Endodermal cell (in vitro differentiated cells): ENCODE measurements at regions not wholly inside any gene's neighbourhood (a gene's known extent, or its start where the extent isn't known, plus 50 kb on each side); places are given as distances from the start of the nearest gene placed in this dataset.

ENCODE experiments used
- DNase-seq: peaks from one replicate; pipeline ENCODE4 v3.0.0-alpha.2; 2017
- H3K27ac ChIP-seq: 2 replicates; pipeline ENCODE4 v1.5.1; 2013; ENCODE audit warnings: mild to moderate bottlenecking, low read depth, low read length, moderate library complexity
- H3K27me3 ChIP-seq: 2 replicates; pipeline ENCODE4 v1.6.1; 2013; ENCODE audit warnings: mild to moderate bottlenecking, low read length, moderate library complexity; ENCODE audit not compliant: insufficient read depth, control insufficient read depth, poor library complexity, severe bottlenecking
- H3K36me3 ChIP-seq: 2 replicates; pipeline ENCODE4 v1.7.0; 2013; ENCODE audit warnings: mild to moderate bottlenecking, low read length, moderate library complexity; ENCODE audit not compliant: control insufficient read depth, insufficient read depth
- H3K4me1 ChIP-seq: one replicate; pipeline ENCODE4 v1.7.0; 2013; ENCODE audit warnings: low read length; ENCODE audit not compliant: control insufficient read depth, insufficient read depth
- H3K4me3 ChIP-seq: 2 replicates; pipeline ENCODE4 v1.5.1; 2013; ENCODE audit warnings: mild to moderate bottlenecking, low read length, moderate library complexity
- H3K9ac ChIP-seq: 2 replicates; pipeline ENCODE4 v1.6.1; 2013; ENCODE audit warnings: mild to moderate bottlenecking, low read length, moderate library complexity; ENCODE audit not compliant: poor library complexity, severe bottlenecking; ENCODE audit errors: extremely low read depth
- H3K9me3 ChIP-seq: 2 replicates; pipeline ENCODE4 v1.6.1; 2013; ENCODE audit warnings: mild to moderate bottlenecking, low read length, moderate library complexity; ENCODE audit not compliant: control insufficient read depth
- H3K27ac Mint-ChIP-seq: 2 replicates; pipeline ENCODE4 v1.8.0; 2020; ENCODE audit warnings: mixed read lengths
- H3K27me3 Mint-ChIP-seq: 2 replicates; pipeline ENCODE4 v1.8.0; 2021; ENCODE audit warnings: mild to moderate bottlenecking, mixed read lengths; ENCODE audit not compliant: insufficient read depth
- H3K36me3 Mint-ChIP-seq: 2 replicates; pipeline ENCODE4 v1.8.0; 2020; ENCODE audit warnings: low read depth, mixed read lengths
- H3K4me1 Mint-ChIP-seq: 2 replicates; pipeline ENCODE4 v1.8.0; 2020; ENCODE audit warnings: mixed read lengths
- H3K4me3 Mint-ChIP-seq: 2 replicates; pipeline ENCODE4 v1.8.0; 2020; ENCODE audit warnings: mild to moderate bottlenecking, moderate library complexity, mixed read lengths
- H3K9me3 Mint-ChIP-seq: 2 replicates; pipeline ENCODE4 v1.8.0; 2020; ENCODE audit warnings: mild to moderate bottlenecking, mixed read lengths
- CTCF ChIP-seq: fragments of 200-600 bp; sonication (generic); conservative IDR thresholded peaks from 2 replicates; pipeline ENCODE4 v1.5.0; 2021; ENCODE audit warnings: antibody characterized with exemption, mild to moderate bottlenecking
- WGBS, 2 experiments: methylation state at CpG; one replicate each; pipeline versions ENCODE4 v1.1.5 to v1.1.7; 2013; ENCODE audit warnings: missing lambda C conversion rate in 2 of 2, mixed read lengths in 1 of 2; ENCODE audit not compliant: insufficient coverage in 1 of 2, insufficient read length in 1 of 2; 5-methylcytosine and 5-hydroxymethylcytosine counted together

DNA sequence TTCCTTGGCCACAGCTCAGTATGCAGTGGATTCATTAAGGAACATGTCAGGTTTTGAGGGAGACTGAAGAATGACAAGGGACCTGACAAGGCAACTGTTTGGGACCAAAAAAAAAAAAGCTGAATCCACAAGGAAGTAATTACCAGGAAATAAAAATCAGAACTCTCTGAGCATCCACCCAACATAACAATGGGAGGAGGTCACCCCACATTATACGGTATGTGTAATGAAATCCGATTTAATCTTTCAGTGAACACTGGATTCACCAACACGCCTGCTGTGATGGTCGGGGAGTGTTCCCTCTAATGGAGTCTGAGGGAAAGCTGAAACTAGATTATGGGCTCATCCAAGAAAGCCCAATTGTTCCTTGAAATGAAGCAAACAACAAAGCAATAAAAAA, 329.3 kb downstream of the ETAA1 start:
- Histone ChIP-seq H3K9me3 (peaks cover 8% of the 10 kb centered on the region), H3K4me3 (no peak overlapping the region), H3K27ac (no peak overlapping the region), H3K27me3 (peaks cover 5% of the 10 kb centered on the region), H3K4me1 (peaks cover 18% of the 10 kb centered on the region), H3K9ac (no peak overlapping the region), H3K36me3 (no peaks in the 10 kb centered on the region)
- no peak for TF ChIP-seq CTCF
- Mint-ChIP-seq H3K36me3 (no peaks in the 10 kb centered on the region), H3K4me1 (peaks cover 12% of the 10 kb centered on the region), H3K27me3 (peaks cover 62% of the 10 kb centered on the region), H3K4me3 (no peak overlapping the region), H3K9me3 (peaks cover 10% of the 10 kb centered on the region), H3K27ac (no peak overlapping the region)
- DNase-seq, result no peak
- 86 to 89% methylated on average over 3 to 4 of the region's 4 CpGs for WGBS, 2 experiments

DNA sequence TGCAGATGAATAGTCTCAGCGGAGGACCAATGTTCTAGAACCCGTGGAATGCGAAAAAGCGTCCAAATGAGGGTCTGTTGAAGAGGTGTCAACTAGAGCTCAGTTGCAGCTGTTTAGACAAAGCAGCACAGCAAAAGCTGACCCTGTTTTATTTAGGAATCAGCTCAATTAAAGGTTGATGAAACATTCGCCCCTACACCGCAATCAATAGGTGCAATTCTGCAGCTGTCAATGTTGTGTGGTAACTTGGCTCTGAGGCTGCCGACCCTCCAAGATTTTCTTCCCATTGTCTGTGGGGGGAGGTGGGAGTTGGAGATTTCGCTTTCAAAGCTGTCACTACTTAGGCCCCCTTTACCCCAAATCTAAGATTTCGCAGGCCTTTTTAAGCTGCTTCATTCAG, 330.0 kb downstream of the ETAA1 start:
- Histone ChIP-seq H3K36me3 (no peaks in the 10 kb centered on the region), H3K9ac (no peak overlapping the region), H3K27ac (no peak overlapping the region), H3K9me3 (peaks cover 1% of the 10 kb centered on the region), H3K4me1 (peaks cover 18% of the 10 kb centered on the region), H3K4me3 (no peak overlapping the region), H3K27me3 (peaks cover 5% of the 10 kb centered on the region)
- peaks cover 57% of the 10 kb centered on the region for H3K27me3 Mint-ChIP-seq
- no peak overlapping the region for H3K27ac Mint-ChIP-seq
- no peak overlapping the region for H3K4me3 Mint-ChIP-seq
- DNase-seq, result no peak
- H3K36me3 Mint-ChIP-seq, result no peaks in the 10 kb centered on the region
- TF ChIP-seq CTCF, result no peak
- H3K4me1 Mint-ChIP-seq, result peaks cover 12% of the 10 kb centered on the region
- H3K9me3 Mint-ChIP-seq, result peaks cover 4% of the 10 kb centered on the region
- 92 to 100% methylated on average over 5 to 9 of the region's 9 CpGs for WGBS, 2 experiments

DNA sequence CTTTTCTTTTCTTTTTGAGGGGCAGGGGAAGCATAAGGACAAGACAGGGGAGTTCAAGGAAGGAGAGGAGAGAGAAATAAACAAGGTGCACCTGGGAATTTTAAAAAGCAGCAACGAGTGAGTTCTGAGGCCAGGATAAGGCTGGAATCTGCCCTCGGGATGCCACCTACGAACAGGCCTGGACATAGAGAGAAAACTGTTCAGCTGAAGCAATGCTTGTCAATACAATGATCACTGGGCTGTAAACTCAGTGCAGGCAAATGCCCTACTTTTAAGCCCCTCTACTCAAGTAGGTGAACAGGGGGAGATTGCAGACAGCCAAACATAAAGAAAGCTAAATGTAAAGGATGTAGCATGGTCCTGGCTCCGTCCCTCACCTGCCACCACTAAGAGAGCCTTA, 330.5 kb downstream of the ETAA1 start:
- H3K9ac ChIP-seq, result no peak overlapping the region
- no peak for TF ChIP-seq CTCF
- Mint-ChIP-seq H3K36me3 (no peaks in the 10 kb centered on the region), H3K27ac (no peak overlapping the region), H3K9me3 (peaks cover 2% of the 10 kb centered on the region), H3K27me3 (peaks cover 53% of the 10 kb centered on the region), H3K4me1 (peaks cover 12% of the 10 kb centered on the region), H3K4me3 (no peak overlapping the region)
- H3K36me3 ChIP-seq, result no peaks in the 10 kb centered on the region
- 94% methylated on average over 4 of the region's 4 CpGs for WGBS, 2 experiments
- DNase-seq, result no peak
- peaks cover 5% of the 10 kb centered on the region for H3K27me3 ChIP-seq
- H3K4me3 ChIP-seq, result no peak overlapping the region
- peaks cover 18% of the 10 kb centered on the region for H3K4me1 ChIP-seq
- H3K9me3 ChIP-seq, result no peaks in the 10 kb centered on the region
- no peak overlapping the region for H3K27ac ChIP-seq
